ENCODE measurements at regions not wholly inside any gene's neighbourhood (a gene's known extent, or its start where the extent isn't known, plus 50 kb on each side); places are given as distances from the start of the nearest gene placed in this dataset.
"Not testable (repeated sequence)": the region's sequence is repeated elsewhere in the genome, so short reads cannot be mapped to it uniquely, and the experiment has no call there.

- Histone ChIP-seq H3K27ac (no peak overlapping the region), H3K9me3 (no peaks in the 10 kb centered on the region), H3K36me3 (no peaks in the 10 kb centered on the region), H3K4me3 (ENCODE audit: low read depth in 1 of 2, low read length in 1 of 2) (no peak overlapping the region), H3K27me3 (no peaks in the 10 kb centered on the region), H3K4me1 (ENCODE audit: control insufficient read depth in 1 of 2, insufficient read depth in 1 of 2, low read depth in 1 of 2, low read length in 1 of 2) (no peaks in the 10 kb centered on the region)
- no peak for TF ChIP-seq CTCF (IDR thresholded peaks at IDR 0.05)
Measured at GRCh38 chr11:33989461-33989860, 62.1 kb upstream of the CAPRIN1 start.

GRCh38 chr11:33988586-33989370 lies 62.8 kb upstream of the CAPRIN1 start:
- no peak overlapping the region for H3K4me3 ChIP-seq (ENCODE audit: low read depth in 1 of 2, low read length in 1 of 2)
- no peak for TF ChIP-seq CTCF (IDR thresholded peaks at IDR 0.05)
- H3K27ac ChIP-seq = no peak overlapping the region
- no peaks in the 10 kb centered on the region for H3K27me3 ChIP-seq
- H3K36me3 ChIP-seq = no peaks in the 10 kb centered on the region
- H3K9me3 ChIP-seq = no peaks in the 10 kb centered on the region
- no peaks in the 10 kb centered on the region for H3K4me1 ChIP-seq (ENCODE audit: control insufficient read depth in 1 of 2, insufficient read depth in 1 of 2, low read depth in 1 of 2, low read length in 1 of 2)

GRCh38 chr11:33987975-33988580 lies 63.5 kb upstream of the CAPRIN1 start:
- no peaks in the 10 kb centered on the region for H3K36me3 ChIP-seq
- no peaks in the 10 kb centered on the region for H3K9me3 ChIP-seq
- H3K4me3 ChIP-seq (ENCODE audit: low read depth in 1 of 2, low read length in 1 of 2) = no peak overlapping the region
- H3K27me3 ChIP-seq = no peaks in the 10 kb centered on the region
- H3K27ac ChIP-seq = no peak overlapping the region
- TF ChIP-seq CTCF (IDR thresholded peaks at IDR 0.05) = peak; percentile 86
- no peaks in the 10 kb centered on the region for H3K4me1 ChIP-seq (ENCODE audit: control insufficient read depth in 1 of 2, insufficient read depth in 1 of 2, low read depth in 1 of 2, low read length in 1 of 2)

GRCh38 chr11:33987545-33987944 lies 64.0 kb upstream of the CAPRIN1 start:
- H3K36me3 ChIP-seq = no peaks in the 10 kb centered on the region
- TF ChIP-seq CTCF (IDR thresholded peaks at IDR 0.05) = no peak
- H3K27ac ChIP-seq = no peak overlapping the region
- no peaks in the 10 kb centered on the region for H3K9me3 ChIP-seq
- no peaks in the 10 kb centered on the region for H3K27me3 ChIP-seq
- no peaks in the 10 kb centered on the region for H3K4me1 ChIP-seq (ENCODE audit: control insufficient read depth in 1 of 2, insufficient read depth in 1 of 2, low read depth in 1 of 2, low read length in 1 of 2)
- no peak overlapping the region for H3K4me3 ChIP-seq (ENCODE audit: low read depth in 1 of 2, low read length in 1 of 2)

- not testable (repeated sequence) for H3K4me3 ChIP-seq (ENCODE audit: low read depth in 1 of 2, low read length in 1 of 2); H3K27ac ChIP-seq; H3K36me3 ChIP-seq; H3K4me1 ChIP-seq (ENCODE audit: control insufficient read depth in 1 of 2, insufficient read depth in 1 of 2, low read depth in 1 of 2, low read length in 1 of 2); H3K27me3 ChIP-seq; H3K9me3 ChIP-seq
Measured at GRCh38 chr11:33986597-33987501, 64.7 kb upstream of the CAPRIN1 start.
